K562 (cell line): ENCODE measurements at regions not wholly inside any gene's neighbourhood (a gene's known extent, or its start where the extent isn't known, plus 50 kb on each side); places are given as distances from the start of the nearest gene placed in this dataset.

Experiments used
- ATAC-seq: fragments of 200-7000 bp; cut with Tn5 transposase; 3 replicates; pipeline ENCODE4 v1.9.1; 2020; ENCODE audit warnings: moderate library complexity
- BruUV-seq: library from RNA; stranded (reverse); fragments of 400-500 nt; replicated peaks from 2 replicates; lab custom pipeline; 2021; lab: Mats Ljungman, UMichigan
- CTCF ChIA-PET: fragments of 300-600 bp; formaldehyde crosslinking; extraction: SDS; loops from one replicate; lab custom pipeline; 2021; ENCODE audit warnings: low intra/inter-chr PET ratio; lab: Yijun Ruan, JAX
- POLR2A ChIA-PET: fragments of 300-600, 350-650 bp; sonication (Branson Sonifier 250); formaldehyde crosslinking; extraction: SDS; loops from one replicate; lab custom pipeline; 2021; ENCODE audit warnings: antibody characterized with exemption, inconsistent platforms; lab: Yijun Ruan, JAX
- DNase-seq, 4 experiments: peaks; one replicate each; pipeline versions ENCODE4 v3.0.0 to v3.0.0-alpha.2; 2011 to 2018; ENCODE audit warnings: low spot score in 3 of 4, mixed read lengths in 3 of 4; ENCODE audit errors: extremely low read depth in 1 of 4
- FAIRE-seq: peaks from 2 replicates; lab custom pipeline; 2011; peaks lifted over from hg19 to GRCh38; lab: Jason Lieb, UNC
- H2AFZ ChIP-seq: 2 replicates; pipeline ENCODE4 v1.6.0; 2011; ENCODE audit warnings: low read depth, low read length, control low read depth, inconsistent platforms
- H3K27ac ChIP-seq: fragments of 200-600 bp; 3 replicates; pipeline ENCODE4 v1.8.0; 2011; ENCODE audit warnings: low read depth, mild to moderate bottlenecking, control low read depth, inconsistent platforms, low read length, moderate library complexity, mixed read lengths; ENCODE audit errors: extremely low read depth
- H3K27me3 ChIP-seq, 2 experiments: fragments of 300-600 bp in 1 of 2; 2 replicates in 1 of 2; 3 replicates in 1 of 2; pipeline versions ENCODE4 v1.6.0 to v1.8.0; 2011; ENCODE audit warnings: inconsistent platforms in 2 of 2, low read length in 2 of 2, mild to moderate bottlenecking in 1 of 2, mixed read lengths in 1 of 2, moderate library complexity in 1 of 2; ENCODE audit not compliant: control insufficient read depth in 2 of 2, insufficient read depth in 2 of 2
- H3K36me3 ChIP-seq: fragments of 300-600 bp; 3 replicates; pipeline ENCODE4 v1.8.0; 2011; ENCODE audit warnings: mild to moderate bottlenecking, low read length, inconsistent platforms; ENCODE audit not compliant: control insufficient read depth, insufficient read depth
- H3K4me1 ChIP-seq, 2 experiments: fragments of 200-600 bp in 1 of 2; replicated peaks in 1 of 2; 2 replicates in 1 of 2; 3 replicates in 1 of 2; pipeline versions ENCODE4 v1.5.1 to v1.8.0; 2011; ENCODE audit warnings: inconsistent platforms in 2 of 2, low read length in 2 of 2, mild to moderate bottlenecking in 1 of 2, mixed read lengths in 1 of 2, moderate library complexity in 1 of 2; ENCODE audit not compliant: control insufficient read depth in 2 of 2, insufficient read depth in 2 of 2
- H3K4me2 ChIP-seq: 2 replicates; pipeline ENCODE4 v1.6.1; 2011; ENCODE audit warnings: low read length, control low read depth, inconsistent platforms, mixed read lengths; ENCODE audit not compliant: insufficient read depth
- H3K4me3 ChIP-seq: fragments of 200-600 bp; sonication (generic), shearing (Covaris generic); 2 replicates; pipeline ENCODE4 v1.5.1; 2016; ENCODE audit warnings: control low read depth, inconsistent platforms
- H3K79me2 ChIP-seq: fragments of 200-600 bp; 3 replicates; pipeline ENCODE4 v1.8.0; 2011; ENCODE audit warnings: low read length, inconsistent platforms; ENCODE audit not compliant: control insufficient read depth, insufficient read depth
- H3K9ac ChIP-seq, 2 experiments: 2 replicates each; pipeline versions ENCODE4 v1.6.0 to v1.6.1; 2011; ENCODE audit warnings: low read depth in 2 of 2, low read length in 2 of 2, control low read depth in 1 of 2, inconsistent platforms in 1 of 2, mild to moderate bottlenecking in 1 of 2, mixed read lengths in 1 of 2; ENCODE audit not compliant: insufficient read depth in 1 of 2
- H3K9me1 ChIP-seq: one replicate; pipeline ENCODE4 v1.6.0; 2011; ENCODE audit warnings: inconsistent platforms, mild to moderate bottlenecking, low read length, moderate library complexity; ENCODE audit not compliant: control insufficient read depth, insufficient read depth
- H3K9me3 ChIP-seq: replicated peaks from 2 replicates; pipeline ENCODE4 v1.5.1; 2011; ENCODE audit warnings: low read depth, low read length, inconsistent platforms; ENCODE audit not compliant: control insufficient read depth, insufficient read depth
- H4K20me1 ChIP-seq: replicated peaks from 2 replicates; pipeline ENCODE4 v1.6.1; 2011; ENCODE audit warnings: low read length, inconsistent platforms, mixed read lengths; ENCODE audit not compliant: control insufficient read depth, insufficient read depth
- ELF4 ChIP-seq: fragments of 450-650 bp; formaldehyde crosslinking; IDR thresholded peaks from 2 replicates; pipeline ENCODE4 v1.4.0; 2022; ENCODE audit warnings: missing genetic modification characterization
- FUS ChIP-seq: fragments of 200-400 bp; formaldehyde crosslinking; optimal IDR thresholded peaks from 2 replicates; pipeline ENCODE3; 2017; ENCODE audit warnings: low read depth, low read length
- PHB ChIP-seq: fragments of 250-450 bp; sonication (Bioruptor Pico); IDR thresholded peaks from 2 replicates; pipeline ENCODE4 v1.5.0; 2021
- SPI1 ChIP-seq: IDR thresholded peaks from 2 replicates; pipeline ENCODE4 v1.6.1; 2011; ENCODE audit warnings: low read depth, low read length, control low read depth, borderline replicate concordance
- TRIM24 ChIP-seq, 2 experiments: fragments of 450-650 bp; IDR thresholded peaks; 2 replicates each; pipeline ENCODE4 v1.6.1; 2016
- WGBS: fragments of 100-300 bp; shearing (Covaris generic); methylation state at CpG from one replicate; pipeline ENCODE4 v1.1.6; 2016; ENCODE audit warnings: low coverage, mixed read lengths; ENCODE audit not compliant: insufficient coverage; ENCODE audit errors: missing lambda C conversion rate; 5-methylcytosine and 5-hydroxymethylcytosine counted together
- in situ Hi-C: fragments of 300-500 bp; cut with MboI; formaldehyde crosslinking; loops from 4 replicates; pipeline ENCODE4 v1.15.0; 2018; ENCODE audit warnings: inconsistent platforms, mixed read lengths
- intact Hi-C: fragments of 100-400 bp; cut with micrococcal nuclease; formaldehyde crosslinking; loops from 2 replicates; pipeline ENCODE4 v1.14.2; 2022
- TF ChIP-seq, protein P1 (sequence below): fragments of 250-450 bp; sonication (Bioruptor Pico); IDR thresholded peaks from 2 replicates; pipeline ENCODE4 v1.4.0; 2020

DNA sequence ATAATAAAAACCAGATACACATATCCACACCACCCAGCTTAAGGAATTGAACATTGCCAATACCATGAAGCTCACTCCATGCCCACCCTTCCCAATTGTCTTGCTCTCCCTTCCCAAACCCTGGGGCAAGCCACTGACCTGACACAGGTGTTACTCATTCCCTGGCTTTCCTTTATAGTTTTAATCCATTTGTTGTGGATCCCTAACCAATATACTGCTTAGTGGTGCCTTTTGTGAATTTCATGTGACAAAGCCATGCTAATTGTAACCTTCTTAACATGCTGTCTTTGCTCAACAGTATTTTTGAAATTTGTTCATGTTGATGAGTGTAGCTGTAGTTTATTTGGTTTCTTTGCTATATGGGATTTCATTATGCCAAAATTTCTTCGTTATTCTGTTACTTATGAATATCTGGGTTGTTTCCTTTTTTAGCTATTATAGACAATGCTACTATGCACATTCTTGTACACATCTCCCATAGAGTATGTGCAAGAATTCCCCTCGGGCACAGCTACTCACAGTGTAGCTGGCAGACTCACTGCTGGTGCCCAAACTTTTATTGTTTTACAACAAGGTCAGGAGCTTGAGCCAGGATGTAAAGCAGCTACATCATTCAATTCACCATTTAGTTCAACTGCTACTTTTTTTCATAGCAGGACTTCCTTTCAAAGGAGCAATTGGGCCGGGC lies 90.8 kb upstream of the ATL2 start:
- no peaks in the 10 kb centered on the region for H4K20me1 ChIP-seq
- DNase-seq (no peak), FAIRE-seq (no peak), ATAC-seq (no peak)
- peaks cover 0 to 4% of the 10 kb centered on the region in 2 experiments; a peak in 3 of 5 replicates for H3K4me1 ChIP-seq
- POLR2A ChIA-PET: interaction anchor here (0.6 to 1.0 kb wide), 3 partner anchors 9 to 17 kb away, joined by 3 to 4 read pairs (median 4); no protein-coding TSS in a partner anchor
- H3K9ac ChIP-seq: no peak overlapping the region
- CTCF ChIA-PET: no interaction called here
- 21% methylated on average over 3 of the region's 3 CpGs for WGBS
- no peak overlapping the region for H3K27ac ChIP-seq
- H3K79me2 ChIP-seq: no peaks in the 10 kb centered on the region
- TF ChIP-seq TRIM24 (IDR thresholded peaks at IDR 0.05) (no peak), PHB (CRISPR knock-in tag) (no peak), ELF4 (CRISPR knock-in tag) (no peak), FUS (no peak), SPI1 (no peak)
- TF ChIP-seq, protein P1, sequence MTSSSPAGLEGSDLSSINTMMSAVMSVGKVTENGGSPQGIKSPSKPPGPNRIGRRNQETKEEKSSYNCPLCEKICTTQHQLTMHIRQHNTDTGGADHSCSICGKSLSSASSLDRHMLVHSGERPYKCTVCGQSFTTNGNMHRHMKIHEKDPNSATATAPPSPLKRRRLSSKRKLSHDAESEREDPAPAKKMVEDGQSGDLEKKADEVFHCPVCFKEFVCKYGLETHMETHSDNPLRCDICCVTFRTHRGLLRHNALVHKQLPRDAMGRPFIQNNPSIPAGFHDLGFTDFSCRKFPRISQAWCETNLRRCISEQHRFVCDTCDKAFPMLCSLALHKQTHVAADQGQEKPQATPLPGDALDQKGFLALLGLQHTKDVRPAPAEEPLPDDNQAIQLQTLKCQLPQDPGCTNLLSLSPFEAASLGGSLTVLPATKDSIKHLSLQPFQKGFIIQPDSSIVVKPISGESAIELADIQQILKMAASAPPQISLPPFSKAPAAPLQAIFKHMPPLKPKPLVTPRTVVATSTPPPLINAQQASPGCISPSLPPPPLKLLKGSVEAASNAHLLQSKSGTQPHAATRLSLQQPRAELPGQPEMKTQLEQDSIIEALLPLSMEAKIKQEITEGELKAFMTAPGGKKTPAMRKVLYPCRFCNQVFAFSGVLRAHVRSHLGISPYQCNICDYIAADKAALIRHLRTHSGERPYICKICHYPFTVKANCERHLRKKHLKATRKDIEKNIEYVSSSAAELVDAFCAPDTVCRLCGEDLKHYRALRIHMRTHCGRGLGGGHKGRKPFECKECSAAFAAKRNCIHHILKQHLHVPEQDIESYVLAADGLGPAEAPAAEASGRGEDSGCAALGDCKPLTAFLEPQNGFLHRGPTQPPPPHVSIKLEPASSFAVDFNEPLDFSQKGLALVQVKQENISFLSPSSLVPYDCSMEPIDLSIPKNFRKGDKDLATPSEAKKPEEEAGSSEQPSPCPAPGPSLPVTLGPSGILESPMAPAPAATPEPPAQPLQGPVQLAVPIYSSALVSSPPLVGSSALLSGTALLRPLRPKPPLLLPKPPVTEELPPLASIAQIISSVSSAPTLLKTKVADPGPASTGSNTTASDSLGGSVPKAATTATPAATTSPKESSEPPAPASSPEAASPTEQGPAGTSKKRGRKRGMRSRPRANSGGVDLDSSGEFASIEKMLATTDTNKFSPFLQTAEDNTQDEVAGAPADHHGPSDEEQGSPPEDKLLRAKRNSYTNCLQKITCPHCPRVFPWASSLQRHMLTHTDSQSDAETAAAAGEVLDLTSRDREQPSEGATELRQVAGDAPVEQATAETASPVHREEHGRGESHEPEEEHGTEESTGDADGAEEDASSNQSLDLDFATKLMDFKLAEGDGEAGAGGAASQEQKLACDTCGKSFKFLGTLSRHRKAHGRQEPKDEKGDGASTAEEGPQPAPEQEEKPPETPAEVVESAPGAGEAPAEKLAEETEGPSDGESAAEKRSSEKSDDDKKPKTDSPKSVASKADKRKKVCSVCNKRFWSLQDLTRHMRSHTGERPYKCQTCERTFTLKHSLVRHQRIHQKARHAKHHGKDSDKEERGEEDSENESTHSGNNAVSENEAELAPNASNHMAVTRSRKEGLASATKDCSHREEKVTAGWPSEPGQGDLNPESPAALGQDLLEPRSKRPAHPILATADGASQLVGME (CRISPR knock-in tag): no peak
- H3K9me3 ChIP-seq: no peaks in the 10 kb centered on the region
- H3K4me2 ChIP-seq: no peak overlapping the region
- intact Hi-C loops: loop anchor here (5.0 kb wide), 1 partner anchor 151 kb away; no protein-coding TSS in a partner anchor
- no peaks in the 10 kb centered on the region for H3K9me1 ChIP-seq
- in situ Hi-C loops: no loop called here
- no peak overlapping the region for H2AFZ ChIP-seq
- no TSS peak for BruUV-seq
- no peaks in the 10 kb centered on the region for H3K27me3 ChIP-seq
- no peak overlapping the region for H3K4me3 ChIP-seq
- no peaks in the 10 kb centered on the region for H3K36me3 ChIP-seq
